BJ (cell line): ENCODE measurements at regions not wholly inside any gene's neighbourhood (a gene's known extent, or its start where the extent isn't known, plus 50 kb on each side); places are given as distances from the start of the nearest gene placed in this dataset.

Source experiments
- CTCF ChIA-PET: fragments of 350-600 bp; formaldehyde crosslinking; extraction: SDS; loops from one replicate; lab custom pipeline; 2021; ENCODE audit warnings: antibody characterized with exemption, inconsistent platforms; lab: Yijun Ruan, JAX
- POLR2A ChIA-PET: fragments of 300-600 bp; sonication (Branson Sonifier 250); formaldehyde crosslinking; extraction: SDS; loops from one replicate; lab custom pipeline; 2021; ENCODE audit warnings: antibody characterized with exemption; lab: Charles Lee
- DNase-seq: peaks from one replicate; pipeline ENCODE4 v3.0.0-alpha.2; 2011; ENCODE audit warnings: low read depth
- H3K27me3 ChIP-seq: 2 replicates; pipeline ENCODE4 v1.6.0; 2011; ENCODE audit warnings: low read length; ENCODE audit not compliant: control insufficient read depth, insufficient read depth
- H3K36me3 ChIP-seq: 2 replicates; pipeline ENCODE4 v1.5.1; 2011; ENCODE audit warnings: low read length; ENCODE audit not compliant: control insufficient read depth, insufficient read depth
- H3K4me3 ChIP-seq: 2 replicates; pipeline ENCODE4 v1.5.1; 2011; ENCODE audit warnings: low read depth, mild to moderate bottlenecking, control low read depth, low read length
- TF ChIP-seq, protein P1 (sequence below): IDR thresholded peaks from 2 replicates; pipeline ENCODE4 v1.5.1; 2011; ENCODE audit warnings: low read depth, mild to moderate bottlenecking, control low read depth, inconsistent platforms, low read length, moderate library complexity; ENCODE audit not compliant: insufficient read depth

DNA sequence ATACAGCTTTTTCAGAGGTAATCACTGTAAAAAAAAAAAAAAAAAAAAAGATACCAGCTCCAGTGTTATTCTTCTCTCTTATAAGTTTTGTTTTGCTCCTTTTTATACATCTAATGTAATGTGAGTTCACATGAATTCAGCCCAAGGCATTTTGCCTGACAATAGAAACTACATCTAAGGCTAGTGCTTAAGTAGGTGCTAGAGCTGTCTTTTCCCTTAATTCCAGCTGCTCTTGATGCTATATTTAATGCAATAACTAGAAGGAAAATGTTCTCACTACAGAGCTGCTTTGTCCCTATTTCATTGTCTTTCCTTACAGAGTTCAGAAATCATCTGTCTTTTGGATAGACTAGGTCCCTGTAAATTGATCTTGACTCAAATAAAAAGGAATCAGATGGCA, 150.1 kb downstream of the NAA11 start:
- H3K4me3 ChIP-seq, result no peak overlapping the region
- TF ChIP-seq, protein P1, sequence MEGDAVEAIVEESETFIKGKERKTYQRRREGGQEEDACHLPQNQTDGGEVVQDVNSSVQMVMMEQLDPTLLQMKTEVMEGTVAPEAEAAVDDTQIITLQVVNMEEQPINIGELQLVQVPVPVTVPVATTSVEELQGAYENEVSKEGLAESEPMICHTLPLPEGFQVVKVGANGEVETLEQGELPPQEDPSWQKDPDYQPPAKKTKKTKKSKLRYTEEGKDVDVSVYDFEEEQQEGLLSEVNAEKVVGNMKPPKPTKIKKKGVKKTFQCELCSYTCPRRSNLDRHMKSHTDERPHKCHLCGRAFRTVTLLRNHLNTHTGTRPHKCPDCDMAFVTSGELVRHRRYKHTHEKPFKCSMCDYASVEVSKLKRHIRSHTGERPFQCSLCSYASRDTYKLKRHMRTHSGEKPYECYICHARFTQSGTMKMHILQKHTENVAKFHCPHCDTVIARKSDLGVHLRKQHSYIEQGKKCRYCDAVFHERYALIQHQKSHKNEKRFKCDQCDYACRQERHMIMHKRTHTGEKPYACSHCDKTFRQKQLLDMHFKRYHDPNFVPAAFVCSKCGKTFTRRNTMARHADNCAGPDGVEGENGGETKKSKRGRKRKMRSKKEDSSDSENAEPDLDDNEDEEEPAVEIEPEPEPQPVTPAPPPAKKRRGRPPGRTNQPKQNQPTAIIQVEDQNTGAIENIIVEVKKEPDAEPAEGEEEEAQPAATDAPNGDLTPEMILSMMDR, result no peak
- no peaks in the 10 kb centered on the region for H3K27me3 ChIP-seq
- H3K36me3 ChIP-seq, result no peaks in the 10 kb centered on the region
- no peak for DNase-seq
- CTCF ChIA-PET, result interaction anchor here (1.5 kb wide), 1 partner anchor 19 kb away, joined by 3 read pairs; no protein-coding TSS in a partner anchor
- POLR2A ChIA-PET, result no interaction called here

DNA sequence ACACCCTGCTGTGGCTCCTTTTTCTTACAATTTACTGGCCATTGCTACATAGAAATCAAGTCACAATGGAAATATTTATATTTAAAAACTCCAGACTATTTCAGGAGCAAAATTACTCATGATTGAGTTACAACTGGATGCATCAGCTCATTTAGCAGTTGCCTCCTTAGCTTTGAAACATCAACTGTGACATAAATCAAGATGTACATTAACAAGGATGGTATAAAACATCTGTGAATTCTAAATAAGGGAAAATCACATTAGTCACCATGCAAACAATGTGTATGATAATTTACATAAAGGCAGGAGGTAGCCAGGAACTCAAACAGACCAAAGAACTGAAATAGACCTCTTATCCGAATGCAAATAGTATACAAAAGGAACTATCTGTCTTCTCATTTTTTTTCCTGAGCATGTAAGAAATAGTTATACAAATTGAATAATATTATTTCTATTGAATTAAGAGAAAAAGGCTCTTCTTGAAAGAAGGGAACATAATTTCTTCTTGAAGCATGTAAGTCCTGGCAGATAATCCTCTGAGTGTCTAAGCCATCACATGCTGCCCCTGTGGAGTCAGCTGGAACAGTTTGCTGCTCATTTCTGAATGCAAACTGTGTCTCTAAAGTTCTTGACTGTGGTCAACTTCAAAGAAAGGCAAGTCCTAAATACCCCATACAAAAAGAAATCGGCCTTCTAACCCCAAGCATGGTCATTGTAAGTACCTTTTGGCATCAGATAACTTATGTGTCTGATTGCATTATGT, 151.2 kb downstream of the NAA11 start:
- CTCF ChIA-PET, result interaction anchor here (1.5 kb wide), 1 partner anchor 18 kb away, joined by 3 read pairs; no protein-coding TSS in a partner anchor
- Histone ChIP-seq H3K4me3 (no peak overlapping the region), H3K36me3 (no peaks in the 10 kb centered on the region), H3K27me3 (no peaks in the 10 kb centered on the region)
- DNase-seq, result no peak
- POLR2A ChIA-PET, result no interaction called here
- TF ChIP-seq, protein P1, result no peak

DNA sequence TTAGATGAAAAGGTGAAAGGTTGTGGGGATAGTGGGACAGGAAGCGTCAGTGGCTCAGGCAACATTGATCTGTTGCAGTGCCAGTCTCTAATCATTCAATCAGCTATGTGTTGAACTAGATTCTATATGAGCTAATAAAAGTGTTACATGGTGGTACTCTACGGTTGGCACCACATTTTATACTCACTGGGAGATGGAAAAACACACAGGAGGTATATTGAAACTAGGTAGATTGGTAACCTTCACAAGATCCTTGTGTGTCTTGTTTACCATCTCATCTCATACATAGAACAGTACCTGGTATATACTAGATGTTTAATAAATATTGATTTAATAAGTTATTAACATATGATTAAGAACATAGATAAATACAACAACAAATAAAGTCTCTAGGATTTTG, 152.7 kb downstream of the NAA11 start:
- no peaks in the 10 kb centered on the region for H3K27me3 ChIP-seq
- H3K36me3 ChIP-seq, result no peaks in the 10 kb centered on the region
- ChIA-PET POLR2A (no interaction called here), CTCF (no interaction called here)
- H3K4me3 ChIP-seq, result no peak overlapping the region
- no peak for DNase-seq
- TF ChIP-seq, protein P1, result no peak

DNA sequence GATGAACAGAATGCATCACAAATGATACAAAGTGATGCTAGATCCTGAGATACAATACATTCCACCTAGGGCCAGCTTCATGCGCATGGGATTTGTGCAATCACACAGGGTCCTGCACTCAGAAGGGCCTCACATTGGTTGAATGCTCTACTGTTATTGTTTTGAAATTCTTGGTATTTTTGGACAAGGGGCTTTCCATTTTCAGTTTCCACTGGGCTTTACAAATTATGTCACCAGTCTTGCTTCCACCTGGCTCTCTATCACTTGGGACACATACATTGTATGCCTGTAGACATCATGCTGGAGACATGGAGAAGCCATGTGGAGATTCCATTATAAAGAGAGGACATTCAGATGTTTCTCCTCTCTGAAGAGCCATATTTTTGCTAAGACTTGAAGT, 155.8 kb downstream of the NAA11 start:
- ChIA-PET POLR2A (no interaction called here), CTCF (no interaction called here)
- TF ChIP-seq, protein P1, result no peak
- Histone ChIP-seq H3K27me3 (no peaks in the 10 kb centered on the region), H3K36me3 (no peaks in the 10 kb centered on the region), H3K4me3 (no peak overlapping the region)
- no peak for DNase-seq

DNA sequence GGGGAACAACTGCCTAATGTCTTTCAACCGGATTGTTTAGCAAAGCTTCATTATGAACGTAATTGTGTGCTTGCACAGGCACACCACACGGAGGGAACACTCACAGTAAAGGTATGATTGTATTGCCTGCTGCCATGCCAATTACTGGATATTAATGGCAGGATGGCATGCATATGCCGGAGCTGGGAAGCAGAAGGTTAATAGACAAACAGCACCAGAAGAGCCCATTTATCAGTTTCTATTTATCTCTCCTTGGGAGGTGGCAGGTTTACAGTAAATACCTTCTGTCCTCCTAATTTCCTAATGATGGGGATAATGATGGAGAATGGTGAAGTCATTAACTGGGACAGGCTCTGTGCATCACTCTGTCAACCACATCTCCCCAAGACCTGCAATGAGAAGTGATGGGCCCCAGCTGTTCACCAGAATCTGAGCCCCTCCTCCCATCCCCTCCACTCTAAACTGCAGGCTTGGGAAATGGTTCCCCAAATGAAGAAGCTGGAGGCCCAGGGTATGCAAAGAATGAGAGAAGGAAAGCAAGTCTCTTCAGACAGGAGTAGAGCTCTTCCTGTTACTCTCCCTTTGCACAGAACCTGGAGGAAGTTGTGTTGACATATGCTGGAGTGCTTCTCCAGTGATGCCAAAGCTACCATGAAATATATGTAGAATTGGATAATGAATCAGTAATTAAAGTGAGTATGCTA, 160.8 kb downstream of the NAA11 start:
- H3K36me3 ChIP-seq, result no peaks in the 10 kb centered on the region
- TF ChIP-seq, protein P1, result no peak
- ChIA-PET POLR2A (no interaction called here), CTCF (interaction anchor here (0.6 kb wide), 1 partner anchor 9 kb away, joined by 3 read pairs; no protein-coding TSS in a partner anchor)
- no peak overlapping the region for H3K4me3 ChIP-seq
- H3K27me3 ChIP-seq, result no peaks in the 10 kb centered on the region
- no peak for DNase-seq
